ENCODE measurements at regions not wholly inside any gene's neighbourhood (a gene's known extent, or its start where the extent isn't known, plus 50 kb on each side); places are given as distances from the start of the nearest gene placed in this dataset.

DNA sequence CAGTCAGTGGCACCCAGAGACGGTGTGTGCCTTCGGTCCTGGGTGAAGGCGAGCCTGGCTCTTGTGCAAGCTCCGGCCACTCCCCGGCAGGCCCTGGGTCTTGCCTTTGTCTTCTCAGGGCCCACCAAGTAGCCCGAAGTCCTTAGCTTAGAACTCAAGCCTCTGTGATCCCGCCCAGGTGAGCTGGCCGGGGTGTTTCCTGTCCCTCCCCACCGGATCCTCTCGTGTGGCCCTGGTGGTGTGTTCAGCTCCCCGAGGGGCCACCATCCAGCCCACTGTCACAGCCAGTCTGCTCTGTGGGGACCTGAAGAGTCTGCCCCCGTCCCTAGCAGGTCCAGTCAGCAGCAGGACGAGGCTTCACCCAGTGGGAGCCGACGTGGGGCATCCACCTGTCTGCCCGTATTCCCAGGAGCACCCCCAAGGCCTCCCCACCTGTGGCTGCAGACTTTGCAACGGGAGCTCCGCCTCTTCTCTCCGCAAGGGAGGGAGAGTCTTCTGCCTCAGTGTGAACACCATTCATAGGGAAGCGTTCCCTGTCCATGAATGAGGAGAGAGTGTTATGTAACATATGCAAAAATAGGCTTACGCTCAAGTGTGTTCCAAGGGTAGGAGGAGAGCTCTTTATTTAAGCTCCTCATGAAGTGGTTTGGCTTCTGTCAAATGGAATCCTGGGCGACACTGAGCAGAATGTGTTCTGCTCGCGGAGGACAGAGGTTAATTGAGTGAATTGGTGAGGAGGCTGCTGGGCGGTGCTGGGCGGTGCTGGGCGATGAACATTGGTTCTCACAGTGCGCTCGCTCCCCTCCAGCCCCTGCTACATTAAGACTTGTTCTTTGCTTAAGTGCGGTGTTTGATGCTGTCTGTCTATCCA lies 108.9 kb downstream of the CRYAA start:
- no peak overlapping the region for H3K27ac ChIP-seq (ENCODE audit: low read length)
- H3K27me3 ChIP-seq (ENCODE audit: insufficient read depth, low read length) = peaks cover 25% of the 10 kb centered on the region; the same call in 1 of the 2 replicates
- peak overlapping the region; percentile 13; the same call in 1 of the 2 replicates for H3K9ac ChIP-seq (ENCODE audit: low read depth, low read length)
- H3K9me3 ChIP-seq (ENCODE audit: insufficient read depth, low read depth, low read length) = no peaks in the 10 kb centered on the region
- no peaks in the 10 kb centered on the region for H3K36me3 ChIP-seq (ENCODE audit: insufficient read depth, low read depth, low read length)
- H3K4me3 ChIP-seq (ENCODE audit: low read length) = peak overlapping the region; percentile 46; the same call in 1 of the 2 replicates
- peaks cover 10% of the 10 kb centered on the region; the same call in 1 of the 2 replicates for H3K4me1 ChIP-seq (ENCODE audit: insufficient read depth, low read length)

DNA sequence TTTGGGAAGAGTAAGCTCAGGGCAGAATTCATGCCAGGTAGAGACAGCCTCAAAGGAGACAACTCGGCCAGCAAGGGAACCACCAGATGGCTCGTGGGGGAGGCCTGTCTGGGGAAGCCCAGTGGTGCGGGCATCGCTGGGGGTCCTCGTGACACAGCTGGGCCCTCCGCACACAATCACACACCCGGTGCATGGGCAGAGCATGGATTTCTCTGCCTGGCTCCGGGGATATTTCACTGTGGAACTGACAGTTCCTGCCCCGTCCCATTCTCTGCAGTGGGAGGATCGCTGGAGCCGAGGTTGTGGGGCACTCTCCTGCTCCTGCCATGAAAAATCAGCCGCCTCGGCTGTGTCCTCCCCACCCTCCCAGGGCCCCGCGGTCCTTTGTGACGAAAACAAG lies 108.0 kb downstream of the CRYAA start:
- no peak overlapping the region for H3K9ac ChIP-seq (ENCODE audit: low read depth, low read length)
- H3K27me3 ChIP-seq (ENCODE audit: insufficient read depth, low read length) = peaks cover 25% of the 10 kb centered on the region; the same call in 1 of the 2 replicates
- H3K4me1 ChIP-seq (ENCODE audit: insufficient read depth, low read length) = peaks cover 10% of the 10 kb centered on the region; the same call in 1 of the 2 replicates
- H3K36me3 ChIP-seq (ENCODE audit: insufficient read depth, low read depth, low read length) = no peaks in the 10 kb centered on the region
- H3K4me3 ChIP-seq (ENCODE audit: low read length) = no peak overlapping the region
- H3K9me3 ChIP-seq (ENCODE audit: insufficient read depth, low read depth, low read length) = no peaks in the 10 kb centered on the region
- H3K27ac ChIP-seq (ENCODE audit: low read length) = no peak overlapping the region

DNA sequence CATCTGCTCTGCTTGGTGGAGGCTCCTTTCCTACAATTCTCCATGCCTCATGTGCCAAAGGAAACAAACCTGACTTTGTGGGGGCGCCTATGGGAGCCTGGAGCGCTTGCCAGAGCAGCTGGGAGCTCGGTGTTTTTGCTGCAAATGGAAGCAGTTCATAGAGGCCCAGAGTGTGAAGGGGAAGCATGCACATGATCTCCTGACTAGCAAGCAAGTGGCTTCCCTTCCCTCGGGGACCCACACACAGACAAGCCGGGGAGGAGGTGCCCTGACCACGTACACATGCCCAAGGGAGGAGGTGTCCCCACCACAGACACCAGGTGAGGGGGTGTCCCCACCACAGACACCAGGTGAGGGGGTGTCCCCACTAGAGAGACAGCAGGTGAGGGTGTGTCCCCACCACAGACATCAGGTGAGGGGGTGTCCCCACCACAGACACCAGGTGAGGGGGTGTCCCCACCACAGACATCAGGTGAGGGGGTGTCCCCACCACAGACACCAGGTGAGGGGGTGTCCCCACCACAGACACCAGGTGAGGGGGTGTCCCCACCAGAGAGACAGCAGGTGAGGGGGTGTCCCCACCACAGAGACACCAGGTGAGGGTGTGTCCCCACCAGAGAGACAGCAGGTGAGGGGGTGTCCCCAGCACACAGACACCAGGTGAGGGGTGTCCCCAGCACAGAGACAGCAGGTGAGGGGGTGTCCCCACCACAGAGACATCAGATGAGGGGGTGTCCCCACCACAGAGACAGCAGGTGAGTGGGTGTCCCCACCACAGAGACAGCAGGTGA lies 106.8 kb downstream of the CRYAA start:
- no peak overlapping the region for H3K4me3 ChIP-seq (ENCODE audit: low read length)
- H3K9ac ChIP-seq (ENCODE audit: low read depth, low read length) = no peak overlapping the region
- peaks cover 10% of the 10 kb centered on the region; the same call in 1 of the 2 replicates for H3K4me1 ChIP-seq (ENCODE audit: insufficient read depth, low read length)
- no peaks in the 10 kb centered on the region for H3K36me3 ChIP-seq (ENCODE audit: insufficient read depth, low read depth, low read length)
- H3K9me3 ChIP-seq (ENCODE audit: insufficient read depth, low read depth, low read length) = no peaks in the 10 kb centered on the region
- no peak overlapping the region for H3K27ac ChIP-seq (ENCODE audit: low read length)
- peaks cover 25% of the 10 kb centered on the region; the same call in 1 of the 2 replicates for H3K27me3 ChIP-seq (ENCODE audit: insufficient read depth, low read length)

DNA sequence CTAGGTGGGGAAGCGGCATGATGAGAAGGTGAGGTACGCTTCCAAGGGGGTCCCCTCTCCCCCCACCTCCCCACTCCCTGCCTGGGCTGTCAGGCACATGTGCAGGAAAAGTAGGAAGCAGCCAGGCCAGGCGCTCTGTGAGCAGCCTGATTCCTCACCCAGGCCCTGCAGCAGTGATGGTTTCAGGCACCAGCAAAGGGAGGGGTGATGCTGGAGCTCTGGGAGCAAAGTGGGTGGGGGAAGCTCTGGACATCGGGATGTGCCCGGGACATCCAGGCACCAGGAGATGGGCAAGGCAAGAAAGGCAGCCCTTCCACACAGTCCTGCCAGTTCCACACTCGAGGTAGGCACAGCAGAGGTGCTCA lies 106.1 kb downstream of the CRYAA start:
- Histone ChIP-seq H3K9me3 (ENCODE audit: insufficient read depth, low read depth, low read length) (no peaks in the 10 kb centered on the region), H3K27me3 (ENCODE audit: insufficient read depth, low read length) (peaks cover 25% of the 10 kb centered on the region; the same call in 1 of the 2 replicates), H3K36me3 (ENCODE audit: insufficient read depth, low read depth, low read length) (no peaks in the 10 kb centered on the region), H3K4me3 (ENCODE audit: low read length) (no peak overlapping the region), H3K9ac (ENCODE audit: low read depth, low read length) (no peak overlapping the region), H3K4me1 (ENCODE audit: insufficient read depth, low read length) (peaks cover 10% of the 10 kb centered on the region; the same call in 1 of the 2 replicates), H3K27ac (ENCODE audit: low read length) (no peak overlapping the region)

DNA sequence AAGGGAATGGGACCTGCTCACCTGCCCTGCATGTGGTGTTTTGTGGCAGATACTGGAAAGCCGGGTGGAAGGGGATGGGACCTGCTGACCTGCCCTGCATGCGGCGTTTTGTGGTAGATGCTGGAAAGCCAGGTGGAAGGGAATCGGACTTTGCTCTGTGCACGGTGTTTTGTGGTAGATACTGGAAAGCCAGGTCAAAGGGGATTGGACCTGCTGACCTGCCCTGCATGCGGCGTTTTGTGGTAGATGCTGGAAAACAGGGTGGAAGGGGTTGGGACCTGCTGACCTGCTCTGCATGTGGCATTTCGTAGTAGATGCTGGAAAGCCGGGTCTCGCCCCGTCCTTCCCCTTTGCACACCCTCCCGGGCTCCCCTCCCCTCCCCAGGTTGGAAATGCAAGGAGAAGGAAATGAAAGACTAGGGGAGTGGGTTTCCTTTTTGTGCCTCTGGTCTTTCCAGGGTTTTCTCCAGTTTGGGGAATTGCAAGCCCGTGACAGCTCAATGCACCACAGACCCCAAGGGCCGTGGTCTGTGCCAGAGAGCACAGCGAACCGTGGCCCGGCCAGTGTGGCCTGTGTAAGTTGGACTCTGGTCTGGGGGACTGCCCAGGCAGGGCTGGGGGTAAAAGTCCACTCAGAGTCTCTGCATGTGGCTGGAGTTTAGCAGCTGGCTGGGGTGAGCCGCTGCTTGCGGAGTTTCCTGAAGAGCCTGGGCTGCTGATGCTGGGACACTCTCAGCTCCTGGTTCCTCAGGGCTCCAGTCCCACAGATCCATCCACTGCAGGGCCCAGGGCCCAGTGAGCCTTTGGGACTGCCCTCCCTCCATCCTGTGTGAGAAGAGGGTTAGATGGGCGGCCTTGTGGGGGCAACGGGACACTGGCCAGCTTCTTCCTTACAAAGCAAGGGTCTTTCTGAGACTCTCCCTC lies 105.5 kb downstream of the CRYAA start:
- H3K9ac ChIP-seq (ENCODE audit: low read depth, low read length) = no peak overlapping the region
- peaks cover 25% of the 10 kb centered on the region; the same call in 1 of the 2 replicates for H3K27me3 ChIP-seq (ENCODE audit: insufficient read depth, low read length)
- no peak overlapping the region for H3K4me3 ChIP-seq (ENCODE audit: low read length)

DNA sequence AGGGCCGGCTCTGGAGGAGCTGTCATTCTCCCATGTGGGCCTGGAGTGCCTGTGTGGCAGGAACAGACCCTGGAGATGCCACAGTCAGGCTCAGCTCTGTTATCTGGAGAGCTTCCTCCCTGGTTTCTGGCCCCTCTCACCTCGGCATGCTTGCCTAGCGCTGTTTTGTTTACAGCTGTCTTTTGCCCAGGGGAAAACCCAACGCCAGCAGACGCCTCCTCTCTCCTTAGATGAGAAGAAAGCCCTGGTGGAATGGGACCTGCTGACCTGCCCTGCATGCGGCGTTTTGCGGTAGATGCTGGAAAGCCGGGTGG lies 104.9 kb downstream of the CRYAA start:
- Histone ChIP-seq H3K27ac (ENCODE audit: low read length) (no peak overlapping the region), H3K36me3 (ENCODE audit: insufficient read depth, low read depth, low read length) (no peaks in the 10 kb centered on the region), H3K9me3 (ENCODE audit: insufficient read depth, low read depth, low read length) (no peaks in the 10 kb centered on the region), H3K27me3 (ENCODE audit: insufficient read depth, low read length) (peaks cover 23% of the 10 kb centered on the region; the same call in 1 of the 2 replicates), H3K9ac (ENCODE audit: low read depth, low read length) (no peak overlapping the region), H3K4me1 (ENCODE audit: insufficient read depth, low read length) (peaks cover 10% of the 10 kb centered on the region; the same call in 1 of the 2 replicates), H3K4me3 (ENCODE audit: low read length) (no peak overlapping the region)

More for the DNA sequence above, 105.5 kb downstream of the CRYAA start:
- no peaks in the 10 kb centered on the region for H3K36me3 ChIP-seq (ENCODE audit: insufficient read depth, low read depth, low read length)
- no peak overlapping the region for H3K27ac ChIP-seq (ENCODE audit: low read length)
- H3K4me1 ChIP-seq (ENCODE audit: insufficient read depth, low read length) = peaks cover 10% of the 10 kb centered on the region; the same call in 1 of the 2 replicates
- H3K9me3 ChIP-seq (ENCODE audit: insufficient read depth, low read depth, low read length) = no peaks in the 10 kb centered on the region

DNA sequence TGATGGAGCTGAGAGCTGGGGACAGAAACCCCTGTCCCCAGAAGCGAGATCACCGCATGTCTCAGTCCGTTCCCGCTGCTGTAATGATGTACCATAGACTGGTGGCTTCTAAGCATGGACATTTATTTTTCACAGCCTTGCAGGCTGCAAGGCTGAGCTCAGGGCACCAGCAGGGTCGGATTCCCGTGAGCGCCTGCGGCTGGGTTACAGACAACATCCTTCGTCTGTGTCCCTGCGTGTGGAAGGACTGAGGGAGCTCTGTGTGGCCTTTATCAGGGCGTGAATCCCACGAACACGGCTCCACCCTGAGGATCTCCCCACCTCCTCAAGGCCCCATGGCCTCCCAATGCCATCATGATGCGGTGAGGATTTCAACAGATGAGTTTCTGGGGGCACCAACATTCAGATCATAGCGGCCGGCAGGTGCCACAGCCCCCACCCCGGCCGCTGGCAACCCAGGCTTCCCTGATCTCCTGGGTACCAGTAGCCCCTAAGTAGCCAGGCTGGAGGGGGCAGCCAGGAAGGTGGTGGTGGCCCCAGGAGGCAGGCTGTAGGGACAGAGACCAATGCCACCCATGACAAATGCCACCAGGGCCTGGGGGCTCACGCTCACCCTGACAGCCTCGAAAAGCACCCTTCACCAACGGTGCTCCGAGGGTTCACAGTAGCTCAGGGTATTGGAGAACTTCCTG lies 104.4 kb downstream of the CRYAA start:
- Histone ChIP-seq H3K4me1 (ENCODE audit: insufficient read depth, low read length) (peaks cover 10% of the 10 kb centered on the region; the same call in 1 of the 2 replicates), H3K27me3 (ENCODE audit: insufficient read depth, low read length) (peaks cover 18% of the 10 kb centered on the region; the same call in 1 of the 2 replicates), H3K9me3 (ENCODE audit: insufficient read depth, low read depth, low read length) (no peaks in the 10 kb centered on the region), H3K4me3 (ENCODE audit: low read length) (no peak overlapping the region), H3K36me3 (ENCODE audit: insufficient read depth, low read depth, low read length) (no peaks in the 10 kb centered on the region), H3K9ac (ENCODE audit: low read depth, low read length) (no peak overlapping the region), H3K27ac (ENCODE audit: low read length) (no peak overlapping the region)

DNA sequence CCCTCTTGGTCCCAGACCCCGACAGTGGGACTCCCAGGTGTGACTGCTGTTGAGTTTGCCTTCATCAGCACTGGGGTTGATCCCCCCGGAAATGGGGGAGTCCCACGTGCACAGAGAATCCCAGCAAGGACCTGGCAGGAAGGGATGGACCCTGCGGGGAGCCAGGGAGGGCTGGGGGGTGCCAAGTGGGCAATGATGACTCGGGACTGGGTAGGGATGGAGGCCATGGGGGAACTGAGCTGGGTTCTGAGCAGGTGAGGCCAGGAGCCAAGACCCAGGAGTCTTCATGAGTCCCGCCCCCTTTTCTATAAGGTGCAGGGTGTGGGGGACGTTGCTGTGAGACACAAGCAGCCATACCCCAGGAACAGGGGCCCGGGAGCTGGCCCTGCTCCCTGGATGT lies 103.8 kb downstream of the CRYAA start:
- Histone ChIP-seq H3K27ac (ENCODE audit: low read length) (no peak overlapping the region), H3K4me3 (ENCODE audit: low read length) (no peak overlapping the region), H3K27me3 (ENCODE audit: insufficient read depth, low read length) (peaks cover 12% of the 10 kb centered on the region; the same call in 1 of the 2 replicates), H3K4me1 (ENCODE audit: insufficient read depth, low read length) (peaks cover 5% of the 10 kb centered on the region; the same call in 1 of the 2 replicates), H3K9me3 (ENCODE audit: insufficient read depth, low read depth, low read length) (no peaks in the 10 kb centered on the region), H3K9ac (ENCODE audit: low read depth, low read length) (no peak overlapping the region), H3K36me3 (ENCODE audit: insufficient read depth, low read depth, low read length) (no peaks in the 10 kb centered on the region)

DNA sequence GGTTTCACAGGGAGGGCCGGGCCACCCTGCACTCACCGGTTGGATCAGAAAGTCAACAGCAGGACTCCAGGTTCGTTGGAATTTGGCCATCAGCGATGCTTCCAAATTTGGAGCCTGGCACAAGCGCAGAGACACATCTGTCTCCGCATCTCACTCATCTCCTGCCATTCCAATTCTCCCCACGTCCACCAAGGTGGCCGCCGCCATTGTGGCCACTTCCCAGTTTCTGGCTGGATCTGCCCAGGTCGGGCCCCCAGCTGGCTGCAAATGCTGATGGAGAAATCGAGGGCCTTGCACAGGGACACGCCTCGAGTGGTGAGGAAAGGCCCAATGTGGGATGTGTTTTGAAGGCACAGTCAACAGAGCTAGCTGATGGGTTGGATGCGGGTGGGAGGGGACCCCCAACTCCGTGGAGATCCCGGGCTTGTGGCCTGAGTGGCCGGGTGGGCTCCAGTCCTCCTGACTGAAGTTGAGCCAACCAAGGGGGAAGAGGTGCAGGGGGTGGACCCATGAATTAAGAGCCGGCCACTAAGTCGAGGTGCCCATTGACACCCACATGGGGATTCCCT lies 102.7 kb downstream of the CRYAA start:
- H3K9ac ChIP-seq (ENCODE audit: low read depth, low read length) = no peak overlapping the region
- no peaks in the 10 kb centered on the region for H3K9me3 ChIP-seq (ENCODE audit: insufficient read depth, low read depth, low read length)
- no peaks in the 10 kb centered on the region for H3K4me1 ChIP-seq (ENCODE audit: insufficient read depth, low read length)
- H3K36me3 ChIP-seq (ENCODE audit: insufficient read depth, low read depth, low read length) = no peaks in the 10 kb centered on the region
- no peak overlapping the region for H3K4me3 ChIP-seq (ENCODE audit: low read length)
- H3K27ac ChIP-seq (ENCODE audit: low read length) = no peak overlapping the region
- peaks cover 2% of the 10 kb centered on the region; the same call in 1 of the 2 replicates for H3K27me3 ChIP-seq (ENCODE audit: insufficient read depth, low read length)

DNA sequence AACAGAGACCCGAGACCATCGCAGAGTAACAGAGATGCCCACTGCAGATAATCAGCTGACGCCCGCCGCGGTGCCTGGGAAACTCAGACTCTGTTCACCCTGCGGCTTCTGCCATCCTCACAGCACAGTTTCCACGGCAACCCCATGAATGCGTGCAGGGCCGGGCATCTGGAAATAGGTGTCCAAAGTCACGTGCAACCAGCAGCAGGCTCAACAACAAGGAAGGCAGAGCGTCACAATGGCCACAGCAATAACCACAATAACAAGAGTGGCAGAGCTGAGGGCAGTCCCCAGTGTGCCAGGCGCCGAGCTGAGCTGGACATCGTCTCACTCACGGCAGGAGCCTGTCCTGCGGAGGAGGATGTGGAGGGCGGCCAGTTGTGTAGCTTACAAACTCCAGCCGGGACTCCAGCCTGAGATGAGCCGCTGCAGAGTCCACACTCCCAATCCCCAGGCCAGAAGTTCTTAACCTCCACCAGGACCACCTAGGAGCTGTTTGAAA lies 102.0 kb downstream of the CRYAA start:
- Histone ChIP-seq H3K9me3 (ENCODE audit: insufficient read depth, low read depth, low read length) (no peaks in the 10 kb centered on the region), H3K27ac (ENCODE audit: low read length) (no peak overlapping the region), H3K9ac (ENCODE audit: low read depth, low read length) (no peak overlapping the region), H3K4me3 (ENCODE audit: low read length) (no peak overlapping the region), H3K27me3 (ENCODE audit: insufficient read depth, low read length) (no peaks in the 10 kb centered on the region), H3K36me3 (ENCODE audit: insufficient read depth, low read depth, low read length) (no peaks in the 10 kb centered on the region), H3K4me1 (ENCODE audit: insufficient read depth, low read length) (no peaks in the 10 kb centered on the region)

Measured in iPS-20b (cell line).